Urinary bladder (tissue), 3 donors: ENCODE measurements at regions not wholly inside any gene's neighbourhood (a gene's known extent, or its start where the extent isn't known, plus 50 kb on each side); places are given as distances from the start of the nearest gene placed in this dataset.

Experiments used
- DNase-seq: peaks from one replicate; pipeline ENCODE4 v3.0.0-alpha.2; 2015; ENCODE audit errors: extremely low spot score
- H3K27ac ChIP-seq: one replicate; pipeline ENCODE4 v1.5.1; 2013; ENCODE audit warnings: low read depth, mild to moderate bottlenecking, moderate library complexity
- H3K36me3 ChIP-seq: one replicate; pipeline ENCODE4 v1.6.1; 2013; ENCODE audit warnings: mild to moderate bottlenecking, moderate library complexity; ENCODE audit not compliant: insufficient read depth
- H3K4me1 ChIP-seq: one replicate; pipeline ENCODE4 v1.6.1; 2013; ENCODE audit warnings: mild to moderate bottlenecking, moderate library complexity; ENCODE audit not compliant: insufficient read depth
- H3K4me3 ChIP-seq: one replicate; pipeline ENCODE4 v1.5.1; 2013; ENCODE audit warnings: low read depth, low read length
- WGBS: extraction: QIAGEN DNeasy Blood & Tissue Kit; methylation state at CpG from one replicate; pipeline ENCODE4 v1.1.7; 2013; 5-methylcytosine and 5-hydroxymethylcytosine counted together
- donor health status: healthy with polysubstance abuse.
- donor health status: healthy.

DNA sequence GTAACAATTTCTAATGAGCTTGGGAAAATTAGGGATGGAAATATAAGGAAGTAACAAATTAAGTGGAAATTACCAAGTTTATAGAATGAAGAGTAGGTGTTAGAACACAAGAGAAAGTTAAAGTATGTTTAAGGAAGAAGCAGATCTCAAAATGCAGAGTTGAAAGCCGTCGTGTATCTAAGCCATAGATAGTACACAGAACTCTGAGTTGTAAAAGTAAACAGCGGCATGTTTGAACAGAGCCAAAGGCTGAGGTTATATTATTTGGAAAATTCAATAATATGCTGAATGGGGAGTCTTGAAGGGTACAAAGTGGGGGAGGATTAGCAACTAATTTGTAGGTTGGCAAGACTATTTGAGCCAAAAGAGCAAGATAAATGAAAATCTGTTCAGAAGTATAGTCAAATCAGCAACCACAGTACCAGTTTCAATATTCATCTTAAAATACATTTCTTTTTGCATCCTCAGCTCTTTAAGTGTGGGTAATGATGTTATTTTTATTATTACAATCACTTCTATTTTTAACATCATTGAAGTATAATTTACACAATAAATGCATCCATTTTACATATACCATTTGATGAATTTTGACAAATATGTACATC, 594.8 kb upstream of the ANO3 start:
- Histone ChIP-seq H3K4me3 (no peak overlapping the region), H3K4me1 (no peaks in the 10 kb centered on the region), H3K36me3 (no peaks in the 10 kb centered on the region), H3K27ac (no peak overlapping the region)
- DNase-seq, result no peak
- WGBS, result 68% methylated on average over 3 of the region's 3 CpGs

- no peak overlapping the region for H3K4me3 ChIP-seq
- no peaks in the 10 kb centered on the region for H3K36me3 ChIP-seq
- no peak for DNase-seq
- no peak overlapping the region for H3K27ac ChIP-seq
- 48% methylated on average over 1 of the region's 1 CpG for WGBS
- no peaks in the 10 kb centered on the region for H3K4me1 ChIP-seq
Measured at GRCh38 chr11:25741886-25742285, 590.0 kb upstream of the ANO3 start.

- H3K36me3 ChIP-seq, result no peaks in the 10 kb centered on the region
- no peaks in the 10 kb centered on the region for H3K4me1 ChIP-seq
- DNase-seq, result no peak
- no peak overlapping the region for H3K4me3 ChIP-seq
- H3K27ac ChIP-seq, result no peak overlapping the region
Measured at GRCh38 chr11:25742800-25743199, 589.1 kb upstream of the ANO3 start.

DNA sequence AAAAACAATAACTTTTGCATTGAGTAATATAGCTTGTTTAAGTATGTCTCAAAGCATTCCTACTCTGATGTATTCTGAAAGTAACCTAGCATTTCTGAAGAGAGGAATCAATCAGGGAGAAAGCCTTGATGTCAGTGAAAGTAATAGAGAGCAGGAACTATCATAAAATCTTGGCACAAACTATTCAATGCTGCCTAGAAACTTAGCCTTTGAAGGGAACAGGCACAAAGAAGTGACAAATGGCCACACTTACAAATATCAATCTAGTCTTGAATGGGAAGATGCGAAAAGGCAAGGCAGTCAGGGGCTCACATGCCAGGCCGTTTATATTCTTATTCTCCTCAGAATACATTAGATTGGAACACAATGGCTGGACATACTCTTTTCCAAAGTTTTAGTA, 576.5 kb upstream of the ANO3 start:
- WGBS, result 68% methylated on average over 2 of the region's 2 CpGs
- no peak overlapping the region for H3K4me3 ChIP-seq
- H3K27ac ChIP-seq, result no peak overlapping the region
- no peaks in the 10 kb centered on the region for H3K36me3 ChIP-seq
- H3K4me1 ChIP-seq, result no peaks in the 10 kb centered on the region
- DNase-seq, result no peak

GRCh38 chr11:25755918-25756584, 575.9 kb upstream of the ANO3 start:
- no peak overlapping the region for H3K4me3 ChIP-seq
- H3K36me3 ChIP-seq, result no peaks in the 10 kb centered on the region
- H3K27ac ChIP-seq, result no peak overlapping the region
- DNase-seq, result no peak
- WGBS, result 90% methylated on average over 23 of the region's 23 CpGs
- H3K4me1 ChIP-seq, result no peaks in the 10 kb centered on the region

GRCh38 chr11:25758145-25758661, 573.7 kb upstream of the ANO3 start:
- WGBS, result 93% methylated on average over 6 of the region's 6 CpGs
- Histone ChIP-seq H3K36me3 (no peaks in the 10 kb centered on the region), H3K4me3 (no peak overlapping the region), H3K4me1 (no peaks in the 10 kb centered on the region), H3K27ac (no peak overlapping the region)
- DNase-seq, result no peak

GRCh38 chr11:25766332-25767015, 565.5 kb upstream of the ANO3 start:
- no peak overlapping the region for H3K27ac ChIP-seq
- DNase-seq, result no peak
- no peaks in the 10 kb centered on the region for H3K4me1 ChIP-seq
- no peak overlapping the region for H3K4me3 ChIP-seq
- WGBS, result 65% methylated on average over 4 of the region's 4 CpGs
- H3K36me3 ChIP-seq, result no peaks in the 10 kb centered on the region

GRCh38 chr11:25769287-25769686, 562.6 kb upstream of the ANO3 start:
- WGBS, result 54% methylated on average over 3 of the region's 3 CpGs
- no peak overlapping the region for H3K4me3 ChIP-seq
- H3K27ac ChIP-seq, result no peak overlapping the region
- DNase-seq, result no peak
- no peaks in the 10 kb centered on the region for H3K4me1 ChIP-seq
- no peaks in the 10 kb centered on the region for H3K36me3 ChIP-seq

- Histone ChIP-seq H3K36me3 (no peaks in the 10 kb centered on the region), H3K4me3 (no peak overlapping the region), H3K27ac (no peak overlapping the region), H3K4me1 (no peaks in the 10 kb centered on the region)
- WGBS, result 86% methylated on average over 4 of the region's 4 CpGs
- no peak for DNase-seq
Measured at GRCh38 chr11:25771605-25772004, 560.3 kb upstream of the ANO3 start.

- Histone ChIP-seq H3K4me3 (no peak overlapping the region), H3K4me1 (no peaks in the 10 kb centered on the region), H3K27ac (no peak overlapping the region), H3K36me3 (no peaks in the 10 kb centered on the region)
- DNase-seq, result no peak
- 69% methylated on average over 1 of the region's 1 CpG for WGBS
Measured at GRCh38 chr11:25775603-25776002, 556.3 kb upstream of the ANO3 start.

- Histone ChIP-seq H3K4me3 (no peak overlapping the region), H3K4me1 (no peaks in the 10 kb centered on the region), H3K27ac (no peak overlapping the region), H3K36me3 (no peaks in the 10 kb centered on the region)
- WGBS, result 88% methylated on average over 1 of the region's 1 CpG
- DNase-seq, result no peak
Measured at GRCh38 chr11:25776238-25776637, 555.7 kb upstream of the ANO3 start.

DNA sequence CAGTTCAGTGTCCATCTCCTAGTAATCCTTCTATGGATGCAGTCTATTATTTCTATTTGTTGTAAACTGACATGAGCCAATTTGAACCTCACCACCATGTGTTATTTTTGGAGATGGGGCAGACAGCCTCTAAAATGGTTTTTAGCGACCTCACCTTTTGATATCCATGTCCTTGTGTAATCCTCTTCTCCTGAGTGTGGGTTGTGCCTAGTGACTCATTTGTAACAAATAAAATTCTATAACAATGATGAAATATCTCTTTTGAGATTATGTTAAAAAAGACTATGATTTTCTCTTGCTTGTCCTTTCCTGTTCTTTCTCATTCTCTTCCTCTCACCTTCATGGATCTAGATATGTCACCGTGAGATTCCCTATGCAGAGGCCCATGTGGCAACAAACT, 554.6 kb upstream of the ANO3 start:
- 66% methylated on average over 2 of the region's 2 CpGs for WGBS
- Histone ChIP-seq H3K4me1 (no peaks in the 10 kb centered on the region), H3K4me3 (no peak overlapping the region), H3K36me3 (no peaks in the 10 kb centered on the region), H3K27ac (no peak overlapping the region)
- DNase-seq, result no peak

DNA sequence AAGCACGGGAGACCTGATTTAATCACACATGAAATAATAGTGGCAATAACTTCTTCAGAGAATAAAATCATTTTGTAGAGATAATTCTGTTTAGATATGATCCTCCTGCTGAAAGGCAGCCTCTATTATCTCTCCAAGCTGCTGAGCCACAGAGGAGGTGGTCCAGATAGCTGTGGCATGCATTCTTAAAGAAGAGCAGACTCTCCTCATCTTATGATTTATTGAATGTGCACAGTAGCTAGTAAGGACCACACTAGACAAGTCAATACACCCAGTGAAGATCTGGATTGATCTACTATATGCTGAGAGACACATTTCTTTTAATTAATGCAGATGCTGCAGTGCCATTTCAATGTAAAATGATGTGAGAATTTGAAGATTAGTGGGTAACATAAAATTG, 552.9 kb upstream of the ANO3 start:
- Histone ChIP-seq H3K27ac (no peak overlapping the region), H3K36me3 (no peaks in the 10 kb centered on the region), H3K4me3 (no peak overlapping the region), H3K4me1 (no peaks in the 10 kb centered on the region)
- WGBS, result 59% methylated on average over 1 of the region's 1 CpG
- DNase-seq, result no peak

- no peaks in the 10 kb centered on the region for H3K36me3 ChIP-seq
- 32% methylated on average over 3 of the region's 3 CpGs for WGBS
Measured at GRCh38 chr11:25787416-25787815, 544.5 kb upstream of the ANO3 start.

More at GRCh38 chr11:25787416-25787815, 544.5 kb upstream of the ANO3 start:
- no peak overlapping the region for H3K27ac ChIP-seq
- H3K4me3 ChIP-seq, result no peak overlapping the region
- H3K4me1 ChIP-seq, result no peaks in the 10 kb centered on the region
- DNase-seq, result no peak
